ENCODE measurements at regions not wholly inside any gene's neighbourhood (a gene's known extent, or its start where the extent isn't known, plus 50 kb on each side); places are given as distances from the start of the nearest gene placed in this dataset.
"Not testable (repeated sequence)": the region's sequence is repeated elsewhere in the genome, so short reads cannot be mapped to it uniquely, and the experiment has no call there.

DNA sequence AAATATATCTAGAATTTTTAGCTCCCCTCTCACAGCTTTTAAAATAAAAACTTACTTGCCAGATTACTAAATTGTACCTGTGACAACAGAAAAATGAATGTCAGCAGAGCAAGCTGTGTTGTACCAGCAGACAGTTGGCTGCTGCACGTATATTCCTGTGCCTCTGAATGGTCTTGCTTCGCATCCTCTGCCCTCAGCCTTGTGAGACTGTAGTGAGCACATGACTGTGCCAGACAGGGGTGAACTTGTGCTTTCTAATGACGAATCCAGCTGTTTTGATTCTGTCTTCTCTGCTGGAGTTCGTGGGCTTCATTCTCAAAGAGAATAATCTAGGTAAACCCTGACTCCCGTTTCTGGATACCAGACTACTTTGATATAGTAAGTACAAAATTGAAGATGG, 58.3 kb upstream of the FRMD6 start:
- no peaks in the 10 kb centered on the region for H3K27me3 ChIP-seq (replicated peaks)
- peak; percentile 75 for DNase-seq
- in situ Hi-C loops (cut with HindIII; ENCODE audit: low pct_ligation_motif_present, low sequenced_read_pairs), result no loop called here
- H3K4me3 ChIP-seq (ENCODE audit: low read depth, low read length), result no peak overlapping the region
- no peaks in the 10 kb centered on the region for H3K36me3 ChIP-seq (replicated peaks)
- H3K27ac ChIP-seq, result peak overlapping the region; percentile 16
- TF ChIP-seq, protein P1, sequence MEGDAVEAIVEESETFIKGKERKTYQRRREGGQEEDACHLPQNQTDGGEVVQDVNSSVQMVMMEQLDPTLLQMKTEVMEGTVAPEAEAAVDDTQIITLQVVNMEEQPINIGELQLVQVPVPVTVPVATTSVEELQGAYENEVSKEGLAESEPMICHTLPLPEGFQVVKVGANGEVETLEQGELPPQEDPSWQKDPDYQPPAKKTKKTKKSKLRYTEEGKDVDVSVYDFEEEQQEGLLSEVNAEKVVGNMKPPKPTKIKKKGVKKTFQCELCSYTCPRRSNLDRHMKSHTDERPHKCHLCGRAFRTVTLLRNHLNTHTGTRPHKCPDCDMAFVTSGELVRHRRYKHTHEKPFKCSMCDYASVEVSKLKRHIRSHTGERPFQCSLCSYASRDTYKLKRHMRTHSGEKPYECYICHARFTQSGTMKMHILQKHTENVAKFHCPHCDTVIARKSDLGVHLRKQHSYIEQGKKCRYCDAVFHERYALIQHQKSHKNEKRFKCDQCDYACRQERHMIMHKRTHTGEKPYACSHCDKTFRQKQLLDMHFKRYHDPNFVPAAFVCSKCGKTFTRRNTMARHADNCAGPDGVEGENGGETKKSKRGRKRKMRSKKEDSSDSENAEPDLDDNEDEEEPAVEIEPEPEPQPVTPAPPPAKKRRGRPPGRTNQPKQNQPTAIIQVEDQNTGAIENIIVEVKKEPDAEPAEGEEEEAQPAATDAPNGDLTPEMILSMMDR (IDR thresholded peaks at IDR 0.05; ENCODE audit: low read depth, low read length, missing control alignments), result no peak

GRCh38 chr14:51595881-51596455, 55.7 kb upstream of the FRMD6 start:
- Histone ChIP-seq H3K36me3 (replicated peaks) (no peaks in the 10 kb centered on the region), H3K4me3 (ENCODE audit: low read depth, low read length) (no peak overlapping the region), H3K27ac (peak overlapping the region; percentile 54), H3K27me3 (replicated peaks) (no peaks in the 10 kb centered on the region)
- in situ Hi-C loops (cut with HindIII; ENCODE audit: low pct_ligation_motif_present, low sequenced_read_pairs), result no loop called here
- TF ChIP-seq, protein P1 (IDR thresholded peaks at IDR 0.05; ENCODE audit: low read depth, low read length, missing control alignments), result no peak
- peak; percentile 64 for DNase-seq

- in situ Hi-C loops (cut with HindIII; ENCODE audit: low pct_ligation_motif_present, low sequenced_read_pairs), result no loop called here
- peak; percentile 55 for DNase-seq
- H3K36me3 ChIP-seq (replicated peaks), result no peaks in the 10 kb centered on the region
- peak overlapping the region; percentile 54 for H3K27ac ChIP-seq
- H3K4me3 ChIP-seq (ENCODE audit: low read depth, low read length), result no peak overlapping the region
- no peaks in the 10 kb centered on the region for H3K27me3 ChIP-seq (replicated peaks)
- TF ChIP-seq, protein P1 (IDR thresholded peaks at IDR 0.05; ENCODE audit: low read depth, low read length, missing control alignments), result no peak
Observed at GRCh38 chr14:51596488-51597117, 55.1 kb upstream of the FRMD6 start.

DNA sequence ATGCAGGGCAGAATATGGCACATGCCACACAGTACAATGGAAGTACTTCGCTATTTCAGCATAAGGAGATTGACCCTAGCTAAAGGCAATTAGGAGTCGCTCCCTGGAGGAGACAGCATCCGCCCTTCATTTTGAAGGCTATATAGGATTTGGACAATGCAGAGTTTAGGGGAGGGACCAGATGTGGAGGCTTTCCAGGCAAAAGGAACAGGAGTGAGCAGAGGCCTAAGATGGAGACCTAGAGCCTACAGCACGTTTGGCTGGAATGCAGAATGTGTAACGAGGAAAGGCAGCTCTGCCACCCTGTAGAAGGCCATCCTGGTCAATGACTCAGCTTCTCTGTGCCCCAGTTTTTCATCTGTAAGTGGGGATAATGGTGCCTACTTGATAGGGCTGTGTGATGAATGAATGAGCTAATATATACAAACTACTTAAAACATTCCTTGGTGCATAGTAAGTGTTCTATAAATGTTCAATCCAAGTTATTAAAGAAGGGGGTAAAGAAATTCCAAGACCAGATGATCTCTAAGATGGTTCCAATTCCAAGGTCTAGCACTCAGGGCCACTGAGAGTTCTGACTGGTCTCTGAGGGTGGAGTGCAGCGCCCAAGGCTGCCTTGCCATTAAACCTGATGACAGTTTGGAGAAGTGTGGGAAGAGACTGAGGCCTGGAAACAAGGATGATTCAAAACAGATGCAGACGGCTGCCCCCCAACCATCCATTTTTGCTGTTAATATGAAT, 54.3 kb upstream of the FRMD6 start:
- in situ Hi-C loops (cut with HindIII; ENCODE audit: low pct_ligation_motif_present, low sequenced_read_pairs), result no loop called here
- H3K4me3 ChIP-seq (ENCODE audit: low read depth, low read length), result no peak overlapping the region
- H3K27ac ChIP-seq, result peak overlapping the region; percentile 24
- no peaks in the 10 kb centered on the region for H3K36me3 ChIP-seq (replicated peaks)
- no peaks in the 10 kb centered on the region for H3K27me3 ChIP-seq (replicated peaks)
- TF ChIP-seq, protein P1 (IDR thresholded peaks at IDR 0.05; ENCODE audit: low read depth, low read length, missing control alignments), result no peak
- DNase-seq, result no peak

DNA sequence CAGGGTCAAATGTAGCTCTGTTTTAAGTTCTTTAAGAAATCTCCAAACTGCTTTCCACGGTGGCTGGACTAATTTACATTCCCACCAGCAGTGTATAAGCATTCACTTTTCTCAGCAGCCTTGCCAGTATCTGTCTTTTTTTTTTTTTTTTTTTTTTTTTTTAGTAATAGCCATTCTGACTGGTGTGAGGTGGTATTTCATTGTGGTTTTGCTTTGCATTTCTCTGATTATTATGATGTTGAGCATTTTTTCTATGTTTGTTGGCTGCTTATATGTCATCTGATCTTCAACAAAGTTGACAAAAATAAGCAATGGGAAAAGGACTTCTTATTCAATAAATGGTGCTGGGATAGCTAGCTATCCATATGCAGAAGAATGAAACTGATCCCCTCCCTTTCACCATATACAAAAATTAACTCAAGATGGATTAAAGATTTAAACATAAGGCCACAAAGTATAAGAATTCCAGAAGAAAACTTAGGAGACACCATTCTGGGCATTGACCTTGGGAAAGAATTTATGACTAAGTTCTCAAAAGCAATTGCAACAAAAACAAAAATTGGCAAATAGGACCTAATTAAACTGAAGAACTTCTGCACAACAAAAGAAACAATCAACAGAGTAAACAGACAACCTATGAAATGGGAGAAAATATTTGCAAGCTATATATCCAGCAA, 52.6 kb upstream of the FRMD6 start:
- in situ Hi-C loops (cut with HindIII; ENCODE audit: low pct_ligation_motif_present, low sequenced_read_pairs); DNase-seq; H3K36me3 ChIP-seq (replicated peaks); H3K4me3 ChIP-seq (ENCODE audit: low read depth, low read length); H3K27me3 ChIP-seq (replicated peaks): not testable (repeated sequence)
- H3K27ac ChIP-seq, result peak overlapping the region; percentile 61

GRCh38 chr14:51600658-51601057, 51.1 kb upstream of the FRMD6 start:
- H3K27me3 ChIP-seq (replicated peaks), result no peaks in the 10 kb centered on the region
- TF ChIP-seq, protein P1 (IDR thresholded peaks at IDR 0.05; ENCODE audit: low read depth, low read length, missing control alignments), result no peak
- in situ Hi-C loops (cut with HindIII; ENCODE audit: low pct_ligation_motif_present, low sequenced_read_pairs), result no loop called here
- H3K27ac ChIP-seq, result no peak overlapping the region
- no peaks in the 10 kb centered on the region for H3K36me3 ChIP-seq (replicated peaks)
- no peak overlapping the region for H3K4me3 ChIP-seq (ENCODE audit: low read depth, low read length)
- no peak for DNase-seq

Data from brain microvascular endothelial cell (primary cell).